HepG2 (cell line): ENCODE measurements at regions not wholly inside any gene's neighbourhood (a gene's known extent, or its start where the extent isn't known, plus 50 kb on each side); places are given as distances from the start of the nearest gene placed in this dataset.
A peak's percentile ranks its signal among the peaks of the same experiment; 100 is the strongest.

Experiments used
- DNMT1 ChIP-seq: sonication (generic); formaldehyde crosslinking; IDR thresholded peaks from 2 replicates; pipeline ENCODE4 v1.5.1; 2020; ENCODE audit warnings: mild to moderate bottlenecking, missing genetic modification reagents
- HNF4A ChIP-seq: sonication (generic); formaldehyde crosslinking; IDR thresholded peaks from 2 replicates; pipeline ENCODE4 v1.4.0; 2020; ENCODE audit warnings: missing genetic modification reagents
- HNF4G ChIP-seq, 2 experiments: sonication (generic) in 1 of 2; formaldehyde crosslinking in 1 of 2; IDR thresholded peaks; 2 replicates each; pipeline versions ENCODE4 v1.4.0 to v1.6.1; 2011 to 2020; ENCODE audit warnings: borderline replicate concordance in 2 of 2, low read depth in 2 of 2, mild to moderate bottlenecking in 2 of 2, low read length in 1 of 2, missing genetic modification reagents in 1 of 2, moderate library complexity in 1 of 2
- HNRNPUL1 ChIP-seq: fragments of 200-400 bp; formaldehyde crosslinking; IDR thresholded peaks from 2 replicates; pipeline ENCODE4 v1.6.1; 2017; ENCODE audit warnings: low read depth, mild to moderate bottlenecking, low read length, moderate library complexity
- MAF1 ChIP-seq: sonication (generic); formaldehyde crosslinking; IDR thresholded peaks from 2 replicates; pipeline ENCODE4 v1.5.0; 2020; ENCODE audit warnings: missing genetic modification reagents, borderline replicate concordance
- NFATC3 ChIP-seq: sonication (generic); formaldehyde crosslinking; IDR thresholded peaks from 2 replicates; pipeline ENCODE4 v1.5.1; 2020; ENCODE audit warnings: mild to moderate bottlenecking, missing genetic modification reagents
- NR2F1 ChIP-seq, 2 experiments: fragments of 450-650 bp in 1 of 2; formaldehyde crosslinking in 1 of 2; IDR thresholded peaks; 2 replicates each; pipeline versions ENCODE4 v1.5.0 to v1.6.1; 2016 to 2020; ENCODE audit warnings: mild to moderate bottlenecking in 1 of 2, missing compliant biosample characterization in 1 of 2, missing genetic modification reagents in 1 of 2, moderate library complexity in 1 of 2
- NR2F6 ChIP-seq, 2 experiments: IDR thresholded peaks; 2 replicates each; pipeline ENCODE4 v1.6.1; 2016; ENCODE audit warnings: antibody characterized with exemption in 1 of 2, mild to moderate bottlenecking in 1 of 2
- SETDB1 ChIP-seq: sonication (generic); formaldehyde crosslinking; IDR thresholded peaks from 2 replicates; pipeline ENCODE4 v1.5.1; 2020; ENCODE audit warnings: missing genetic modification reagents, mild to moderate bottlenecking, borderline replicate concordance
- SRF ChIP-seq: IDR thresholded peaks from 2 replicates; pipeline ENCODE4 v1.6.1; 2011; ENCODE audit warnings: mild to moderate bottlenecking, low read depth, low read length, moderate library complexity
- ZKSCAN1 ChIP-seq: fragments of 150-350 bp; IDR thresholded peaks from 2 replicates; pipeline ENCODE4 v1.6.1; 2014; ENCODE audit warnings: low read length
- ZNF33B ChIP-seq: sonication (generic); formaldehyde crosslinking; IDR thresholded peaks from 2 replicates; pipeline ENCODE4 v1.5.1; 2020; ENCODE audit warnings: mild to moderate bottlenecking, missing genetic modification reagents
- ZNF646 ChIP-seq: sonication (generic); formaldehyde crosslinking; IDR thresholded peaks from 2 replicates; pipeline ENCODE4 v1.9.0; 2021; ENCODE audit warnings: mild to moderate bottlenecking, missing genetic modification reagents
- TF ChIP-seq, protein P1 (sequence below): sonication (generic); formaldehyde crosslinking; IDR thresholded peaks from 2 replicates; pipeline ENCODE4 v1.4.0; 2020; ENCODE audit warnings: missing genetic modification reagents, borderline replicate concordance
- TF ChIP-seq, protein P2 (sequence below): IDR thresholded peaks from 2 replicates; pipeline ENCODE4 v1.4.0; 2020; ENCODE audit warnings: mild to moderate bottlenecking, missing genetic modification reagents

GRCh38 chr7:22896917-22897316, 74.3 kb upstream of the TOMM7 start (continued):
- TF ChIP-seq ZNF646 (CRISPR knock-in tag): no peak
- TF ChIP-seq ZKSCAN1: no peak
- TF ChIP-seq HNF4G (IDR thresholded peaks at IDR 0.05; ENCODE audit: borderline replicate concordance, low read depth, low read length): peak; percentile 12; the same call in 1 of the 2 replicates
- TF ChIP-seq HNF4G (CRISPR knock-in tag; IDR thresholded peaks at IDR 0.05; ENCODE audit: borderline replicate concordance, low read depth): no peak
- no peak for TF ChIP-seq DNMT1 (CRISPR knock-in tag)
- TF ChIP-seq, protein P1, sequence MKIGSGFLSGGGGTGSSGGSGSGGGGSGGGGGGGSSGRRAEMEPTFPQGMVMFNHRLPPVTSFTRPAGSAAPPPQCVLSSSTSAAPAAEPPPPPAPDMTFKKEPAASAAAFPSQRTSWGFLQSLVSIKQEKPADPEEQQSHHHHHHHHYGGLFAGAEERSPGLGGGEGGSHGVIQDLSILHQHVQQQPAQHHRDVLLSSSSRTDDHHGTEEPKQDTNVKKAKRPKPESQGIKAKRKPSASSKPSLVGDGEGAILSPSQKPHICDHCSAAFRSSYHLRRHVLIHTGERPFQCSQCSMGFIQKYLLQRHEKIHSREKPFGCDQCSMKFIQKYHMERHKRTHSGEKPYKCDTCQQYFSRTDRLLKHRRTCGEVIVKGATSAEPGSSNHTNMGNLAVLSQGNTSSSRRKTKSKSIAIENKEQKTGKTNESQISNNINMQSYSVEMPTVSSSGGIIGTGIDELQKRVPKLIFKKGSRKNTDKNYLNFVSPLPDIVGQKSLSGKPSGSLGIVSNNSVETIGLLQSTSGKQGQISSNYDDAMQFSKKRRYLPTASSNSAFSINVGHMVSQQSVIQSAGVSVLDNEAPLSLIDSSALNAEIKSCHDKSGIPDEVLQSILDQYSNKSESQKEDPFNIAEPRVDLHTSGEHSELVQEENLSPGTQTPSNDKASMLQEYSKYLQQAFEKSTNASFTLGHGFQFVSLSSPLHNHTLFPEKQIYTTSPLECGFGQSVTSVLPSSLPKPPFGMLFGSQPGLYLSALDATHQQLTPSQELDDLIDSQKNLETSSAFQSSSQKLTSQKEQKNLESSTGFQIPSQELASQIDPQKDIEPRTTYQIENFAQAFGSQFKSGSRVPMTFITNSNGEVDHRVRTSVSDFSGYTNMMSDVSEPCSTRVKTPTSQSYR (CRISPR knock-in tag): peak; percentile 92
- TF ChIP-seq NR2F1 (CRISPR knock-in tag; IDR thresholded peaks at IDR 0.05): peak; percentile 39 to 44; a peak in 1 of 4 replicates
- TF ChIP-seq, protein P2, sequence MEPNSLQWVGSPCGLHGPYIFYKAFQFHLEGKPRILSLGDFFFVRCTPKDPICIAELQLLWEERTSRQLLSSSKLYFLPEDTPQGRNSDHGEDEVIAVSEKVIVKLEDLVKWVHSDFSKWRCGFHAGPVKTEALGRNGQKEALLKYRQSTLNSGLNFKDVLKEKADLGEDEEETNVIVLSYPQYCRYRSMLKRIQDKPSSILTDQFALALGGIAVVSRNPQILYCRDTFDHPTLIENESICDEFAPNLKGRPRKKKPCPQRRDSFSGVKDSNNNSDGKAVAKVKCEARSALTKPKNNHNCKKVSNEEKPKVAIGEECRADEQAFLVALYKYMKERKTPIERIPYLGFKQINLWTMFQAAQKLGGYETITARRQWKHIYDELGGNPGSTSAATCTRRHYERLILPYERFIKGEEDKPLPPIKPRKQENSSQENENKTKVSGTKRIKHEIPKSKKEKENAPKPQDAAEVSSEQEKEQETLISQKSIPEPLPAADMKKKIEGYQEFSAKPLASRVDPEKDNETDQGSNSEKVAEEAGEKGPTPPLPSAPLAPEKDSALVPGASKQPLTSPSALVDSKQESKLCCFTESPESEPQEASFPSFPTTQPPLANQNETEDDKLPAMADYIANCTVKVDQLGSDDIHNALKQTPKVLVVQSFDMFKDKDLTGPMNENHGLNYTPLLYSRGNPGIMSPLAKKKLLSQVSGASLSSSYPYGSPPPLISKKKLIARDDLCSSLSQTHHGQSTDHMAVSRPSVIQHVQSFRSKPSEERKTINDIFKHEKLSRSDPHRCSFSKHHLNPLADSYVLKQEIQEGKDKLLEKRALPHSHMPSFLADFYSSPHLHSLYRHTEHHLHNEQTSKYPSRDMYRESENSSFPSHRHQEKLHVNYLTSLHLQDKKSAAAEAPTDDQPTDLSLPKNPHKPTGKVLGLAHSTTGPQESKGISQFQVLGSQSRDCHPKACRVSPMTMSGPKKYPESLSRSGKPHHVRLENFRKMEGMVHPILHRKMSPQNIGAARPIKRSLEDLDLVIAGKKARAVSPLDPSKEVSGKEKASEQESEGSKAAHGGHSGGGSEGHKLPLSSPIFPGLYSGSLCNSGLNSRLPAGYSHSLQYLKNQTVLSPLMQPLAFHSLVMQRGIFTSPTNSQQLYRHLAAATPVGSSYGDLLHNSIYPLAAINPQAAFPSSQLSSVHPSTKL (CRISPR knock-in tag): 0 out of 2 replicates have a peak, but pooled peaks have one; percentile 10
- no peak for TF ChIP-seq HNRNPUL1
- no peak for TF ChIP-seq NFATC3 (CRISPR knock-in tag)
- TF ChIP-seq SETDB1: no peak
- TF ChIP-seq NR2F6 (IDR thresholded peaks at IDR 0.05): peak; percentile 49; the same call in 1 of the 2 replicates
- peak; percentile 41; the same call in 1 of the 2 replicates for TF ChIP-seq NR2F6 (CRISPR knock-in tag; IDR thresholded peaks at IDR 0.05)
- TF ChIP-seq MAF1 (CRISPR knock-in tag): no peak
- TF ChIP-seq ZNF33B (CRISPR knock-in tag): no peak
- 0 out of 2 replicates have a peak, but pooled peaks have one; percentile 6 for TF ChIP-seq HNF4A (CRISPR knock-in tag)
- TF ChIP-seq SRF: peak; percentile 71
